Gastrocnemius medialis (tissue), 4 donors: ENCODE measurements at regions not wholly inside any gene's neighbourhood (a gene's known extent, or its start where the extent isn't known, plus 50 kb on each side); places are given as distances from the start of the nearest gene placed in this dataset.

ENCODE experiments used
- ATAC-seq, 2 donors: fragments of 150-250 bp; one replicate each; pipeline ENCODE4 v1.9.1; 2016
- DNase-seq, 2 donors: peaks; one replicate each; pipeline ENCODE4 v3.0.0-alpha.2; 2019
- H3K27ac ChIP-seq, 4 donors: fragments of 200-600 bp; sonication (generic); 1 replicate in 1 of 4; 2 replicates in 3 of 4; pipeline ENCODE4 v1.5.1; 2016 to 2018; ENCODE audit warnings: mild to moderate bottlenecking in 2 of 4, moderate library complexity in 1 of 4
- H3K27me3 ChIP-seq, 3 donors: fragments of 200-600 bp; sonication (generic) in 2 of 3; 1 replicate in 1 of 3; 2 replicates in 2 of 3; pipeline versions ENCODE4 v1.5.1 to v1.6.0; 2016 to 2019; ENCODE audit warnings: mild to moderate bottlenecking in 1 of 3, moderate library complexity in 1 of 3
- H3K36me3 ChIP-seq, 2 donors: fragments of 200-600 bp; sonication (generic) in 1 of 2; one replicate each; pipeline ENCODE4 v1.5.1; 2017 to 2018
- H3K4me1 ChIP-seq, 2 donors: fragments of 200-600 bp; sonication (generic) in 1 of 2; one replicate each; pipeline ENCODE4 v1.5.1; 2016 to 2017; ENCODE audit warnings: mild to moderate bottlenecking in 2 of 2
- H3K4me3 ChIP-seq, 4 donors: fragments of 200-600 bp; sonication (generic) in 3 of 4; 1 replicate in 1 of 4; 2 replicates in 3 of 4; pipeline ENCODE4 v1.5.1; 2016 to 2019; ENCODE audit warnings: mild to moderate bottlenecking in 2 of 4
- H3K9me3 ChIP-seq, 3 donors: fragments of 200-600 bp; sonication (generic) in 2 of 3; 1 replicate in 1 of 3; 2 replicates in 2 of 3; pipeline ENCODE4 v1.5.1; 2016 to 2019
- CTCF ChIP-seq, 5 experiments: fragments of 450-650 bp in 3 of 5; fragments of 200-600 bp in 2 of 5; sonication (generic) in 2 of 5; IDR thresholded peaks in 4 of 5; conservative IDR thresholded peaks in 1 of 5; 1 replicate in 4 of 5; 2 replicates in 1 of 5; pipeline ENCODE4 v1.5.1; 2016 to 2019; ENCODE audit warnings: antibody characterized with exemption in 5 of 5, mild to moderate bottlenecking in 3 of 5, moderate library complexity in 3 of 5
- POLR2A ChIP-seq, 2 donors: fragments of 450-650 bp; IDR thresholded peaks; one replicate each; pipeline ENCODE4 v1.6.1; 2017; ENCODE audit warnings: antibody characterized with exemption in 2 of 2, mild to moderate bottlenecking in 2 of 2, moderate library complexity in 2 of 2
- in situ Hi-C, 4 donors: fragments of 200-750 bp; cut with MboI; loops; one replicate each; pipeline versions ENCODE4 v1.15.0 to v1.8.0; 2017; ENCODE audit warnings: low sequenced_read_pairs in 4 of 4
- intact Hi-C: fragments of 100-400 bp; cut with DNase I; formaldehyde crosslinking; loops from one replicate; pipeline ENCODE4 v1.15.1; 2023; ENCODE audit warnings: low total_unique reads

- Histone ChIP-seq H3K4me3 (no peak overlapping the region), H3K27ac (no peak overlapping the region), H3K4me1 (no peaks in the 10 kb centered on the region), H3K27me3 (no peaks in the 10 kb centered on the region), H3K9me3 (no peaks in the 10 kb centered on the region), H3K36me3 (no peaks in the 10 kb centered on the region)
- intact Hi-C loops: no loop called here
- in situ Hi-C loops: no loop called here
- TF ChIP-seq POLR2A (IDR thresholded peaks at IDR 0.05): no peak
- no peak for TF ChIP-seq CTCF (IDR thresholded peaks at IDR 0.05 in 4 of 5, conservative IDR thresholded peaks at IDR 0.05 in 1 of 5)
- DNase-seq (no peak), ATAC-seq (no peak)
Measured at GRCh38 chr3:73299184-73299691, 237.8 kb downstream of the EBLN2 start.

GRCh38 chr3:73314151-73314951 lies 252.9 kb downstream of the EBLN2 start:
- in situ Hi-C loops: no loop called here
- no peaks in the 10 kb centered on the region for H3K4me1 ChIP-seq
- TF ChIP-seq POLR2A (IDR thresholded peaks at IDR 0.05) (no peak), CTCF (IDR thresholded peaks at IDR 0.05 in 4 of 5, conservative IDR thresholded peaks at IDR 0.05 in 1 of 5) (no peak)
- no peaks in the 10 kb centered on the region for H3K27me3 ChIP-seq
- DNase-seq (no peak), ATAC-seq (no peak)
- no peaks in the 10 kb centered on the region for H3K36me3 ChIP-seq
- H3K4me3 ChIP-seq: no peak overlapping the region
- H3K9me3 ChIP-seq: no peaks in the 10 kb centered on the region
- intact Hi-C loops: no loop called here
- H3K27ac ChIP-seq: no peak overlapping the region

GRCh38 chr3:73315706-73316105 lies 254.2 kb downstream of the EBLN2 start:
- no peaks in the 10 kb centered on the region for H3K36me3 ChIP-seq
- intact Hi-C loops: no loop called here
- H3K27me3 ChIP-seq: no peaks in the 10 kb centered on the region
- H3K27ac ChIP-seq: no peak overlapping the region
- DNase-seq (no peak), ATAC-seq (no peak)
- in situ Hi-C loops: no loop called here
- no peaks in the 10 kb centered on the region for H3K9me3 ChIP-seq
- TF ChIP-seq CTCF (IDR thresholded peaks at IDR 0.05 in 4 of 5, conservative IDR thresholded peaks at IDR 0.05 in 1 of 5) (no peak), POLR2A (IDR thresholded peaks at IDR 0.05) (no peak)
- no peak overlapping the region for H3K4me3 ChIP-seq
- no peaks in the 10 kb centered on the region for H3K4me1 ChIP-seq

- ATAC-seq (no peak), DNase-seq (no peak)
- intact Hi-C loops (no loop called here), in situ Hi-C loops (no loop called here)
- H3K4me3 ChIP-seq: no peak overlapping the region
- peaks cover 1 to 3% of the 10 kb centered on the region in 2 donors for H3K4me1 ChIP-seq
- no peaks in the 10 kb centered on the region for H3K36me3 ChIP-seq
- no peaks in the 10 kb centered on the region for H3K9me3 ChIP-seq
- TF ChIP-seq CTCF (IDR thresholded peaks at IDR 0.05 in 4 of 5, conservative IDR thresholded peaks at IDR 0.05 in 1 of 5) (no peak), POLR2A (IDR thresholded peaks at IDR 0.05) (no peak)
- H3K27ac ChIP-seq: no peak overlapping the region
- H3K27me3 ChIP-seq: no peaks in the 10 kb centered on the region
Measured at GRCh38 chr3:73319179-73319769, 257.8 kb downstream of the EBLN2 start.
